ENCODE measurements at regions not wholly inside any gene's neighbourhood (a gene's known extent, or its start where the extent isn't known, plus 50 kb on each side); places are given as distances from the start of the nearest gene placed in this dataset.

DNA sequence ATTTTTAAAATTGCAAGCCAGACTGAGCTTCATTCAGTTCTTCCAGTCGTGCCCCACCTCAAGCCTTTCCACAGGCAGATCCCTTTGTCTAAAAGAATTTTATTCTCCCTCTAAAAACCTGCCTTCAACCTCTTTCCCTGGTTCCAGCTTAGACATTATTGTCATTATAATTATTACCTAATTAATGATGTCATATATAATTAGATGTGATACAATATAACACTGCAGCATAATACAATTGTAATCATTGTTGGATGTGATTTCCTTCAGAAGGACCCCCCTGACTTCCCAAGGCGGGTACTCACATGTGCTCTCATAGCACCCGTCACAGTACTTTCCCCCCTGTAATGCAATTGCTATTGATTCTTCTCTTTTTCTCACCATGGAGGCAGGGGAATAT lies 88.6 kb downstream of the GPAM start:
- Histone ChIP-seq H3K4me3 (no peak overlapping the region), H3K36me3 (ENCODE audit: insufficient read depth, low read length) (no peaks in the 10 kb centered on the region)
- TF ChIP-seq FOXP2 (optimal IDR thresholded peaks at IDR 0.05; ENCODE audit: control extremely low read depth, extremely low read length, insufficient read depth) (no peak), POLR2AphosphoS5 (IDR thresholded peaks at IDR 0.05; ENCODE audit: borderline replicate concordance, low read depth, low read length) (no peak), EZH2 (IDR thresholded peaks at IDR 0.05) (no peak)

DNA sequence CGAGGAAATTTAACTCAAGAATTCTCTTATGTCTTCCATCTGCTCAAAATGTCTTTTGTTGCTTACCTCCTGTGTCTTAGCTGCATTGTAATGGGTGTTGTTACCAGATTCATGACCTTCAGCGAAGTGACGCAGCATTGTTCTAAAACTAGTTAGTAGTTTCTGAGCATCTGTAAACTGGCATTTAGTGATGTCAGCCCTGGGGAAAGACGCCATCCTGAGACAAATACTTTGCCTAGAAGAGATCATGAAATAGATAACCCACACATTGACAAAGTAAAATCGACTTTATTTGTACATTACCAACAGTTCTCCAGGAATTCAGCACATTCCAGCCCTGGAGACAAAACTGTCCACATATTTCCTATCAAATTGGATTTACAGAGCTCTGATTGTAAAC lies 87.8 kb downstream of the GPAM start:
- no peaks in the 10 kb centered on the region for H3K9me3 ChIP-seq (ENCODE audit: low read depth, low read length)
- TF ChIP-seq EZH2 (IDR thresholded peaks at IDR 0.05) (no peak), POLR2AphosphoS5 (IDR thresholded peaks at IDR 0.05; ENCODE audit: borderline replicate concordance, low read depth, low read length) (no peak), FOXP2 (optimal IDR thresholded peaks at IDR 0.05; ENCODE audit: control extremely low read depth, extremely low read length, insufficient read depth) (no peak)
- no peak overlapping the region for H3K4me3 ChIP-seq
- no peak overlapping the region for H3K27ac ChIP-seq
- H3K36me3 ChIP-seq (ENCODE audit: insufficient read depth, low read length): no peaks in the 10 kb centered on the region
- no peak for DNase-seq (ENCODE audit: low read depth, low spot score)
- no peak overlapping the region for H3K9ac ChIP-seq (ENCODE audit: insufficient read length)

More for the DNA sequence above, 88.6 kb downstream of the GPAM start:
- DNase-seq (ENCODE audit: low read depth, low spot score): no peak
- Histone ChIP-seq H3K9me3 (ENCODE audit: low read depth, low read length) (no peaks in the 10 kb centered on the region), H3K27ac (no peak overlapping the region), H3K9ac (ENCODE audit: insufficient read length) (no peak overlapping the region)

DNA sequence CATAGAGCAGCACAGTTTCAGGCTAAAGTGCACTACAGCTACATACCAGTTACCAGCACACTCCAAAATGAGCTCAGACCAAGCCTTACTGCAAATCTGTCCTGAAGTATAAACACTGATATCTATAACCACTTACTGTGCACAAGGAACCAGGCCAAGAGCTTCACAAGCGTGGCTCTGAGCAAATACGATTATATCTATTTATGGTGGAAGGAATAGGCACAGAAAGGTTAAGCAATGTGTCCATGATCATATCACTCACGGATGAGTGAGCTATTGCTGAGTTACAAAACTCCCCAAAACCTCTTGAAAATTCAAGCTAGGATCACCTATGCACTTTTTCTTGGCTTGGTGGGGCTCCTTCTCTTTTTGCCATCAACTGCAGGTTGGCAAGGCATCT lies 84.9 kb downstream of the GPAM start:
- no peaks in the 10 kb centered on the region for H3K9me3 ChIP-seq (ENCODE audit: low read depth, low read length)
- no peak overlapping the region for H3K9ac ChIP-seq (ENCODE audit: insufficient read length)
- DNase-seq (ENCODE audit: low read depth, low spot score): no peak
- no peak for TF ChIP-seq POLR2AphosphoS5 (IDR thresholded peaks at IDR 0.05; ENCODE audit: borderline replicate concordance, low read depth, low read length)
- no peak for TF ChIP-seq FOXP2 (optimal IDR thresholded peaks at IDR 0.05; ENCODE audit: control extremely low read depth, extremely low read length, insufficient read depth)
- TF ChIP-seq EZH2 (IDR thresholded peaks at IDR 0.05): no peak
- H3K36me3 ChIP-seq (ENCODE audit: insufficient read depth, low read length): no peaks in the 10 kb centered on the region
- H3K27ac ChIP-seq: no peak overlapping the region
- H3K4me3 ChIP-seq: no peak overlapping the region
